NCI-H774 (cell line): ENCODE measurements at regions not wholly inside any gene's neighbourhood (a gene's known extent, or its start where the extent isn't known, plus 50 kb on each side); places are given as distances from the start of the nearest gene placed in this dataset.
"Not testable (repeated sequence)": the region's sequence is repeated elsewhere in the genome, so short reads cannot be mapped to it uniquely, and the experiment has no call there.

Source experiments
- DNase-seq: peaks from one replicate; lab custom pipeline; 2025; lab: John Stamatoyannopoulos, UW

- no peak for DNase-seq
Observed at GRCh38 chr7:152594801-152595200, 81.1 kb downstream of the XRCC2 start.

- DNase-seq, result no peak
Observed at GRCh38 chr7:152591976-152592375, 84.0 kb downstream of the XRCC2 start.

- DNase-seq, result no peak
Observed at GRCh38 chr7:152590481-152590880, 85.5 kb downstream of the XRCC2 start.

- DNase-seq, result not testable (repeated sequence)
Observed at GRCh38 chr7:152589821-152590220, 86.1 kb downstream of the XRCC2 start.

GRCh38 chr7:152588350-152588749 is 87.6 kb downstream of the XRCC2 start:
- DNase-seq, result no peak

- no peak for DNase-seq
Observed at GRCh38 chr7:152587366-152587765, 88.6 kb downstream of the XRCC2 start.

- DNase-seq, result no peak
Observed at GRCh38 chr7:152583006-152583405, 92.9 kb downstream of the XRCC2 start.

GRCh38 chr7:152579070-152579469 is 96.9 kb downstream of the XRCC2 start:
- no peak for DNase-seq

GRCh38 chr7:152577339-152577738 is 98.6 kb downstream of the XRCC2 start:
- no peak for DNase-seq

GRCh38 chr7:152574892-152575548 is 100.9 kb downstream of the XRCC2 start:
- peak; percentile 1 for DNase-seq

GRCh38 chr7:152573186-152573585 is 102.8 kb downstream of the XRCC2 start:
- DNase-seq, result not testable (repeated sequence)

- DNase-seq, result no peak
Observed at GRCh38 chr7:152572101-152572500, 103.8 kb downstream of the XRCC2 start.

- no peak for DNase-seq
Observed at GRCh38 chr7:152571068-152571467, 104.9 kb downstream of the XRCC2 start.

GRCh38 chr7:152568972-152569371 is 107.0 kb downstream of the XRCC2 start:
- no peak for DNase-seq

GRCh38 chr7:152565731-152566130 is 110.2 kb downstream of the XRCC2 start:
- DNase-seq, result no peak

- no peak for DNase-seq
Observed at GRCh38 chr7:152564656-152565250, 111.2 kb downstream of the XRCC2 start.

GRCh38 chr7:152556013-152556755 is 119.8 kb downstream of the XRCC2 start:
- DNase-seq, result no peak

- DNase-seq, result no peak
Observed at GRCh38 chr7:152553671-152554317, 118.0 kb upstream of the KMT2C start.

- no peak for DNase-seq
Observed at GRCh38 chr7:152551304-152552036, 115.7 kb upstream of the KMT2C start.

- DNase-seq, result no peak
Observed at GRCh38 chr7:152544971-152545619, 109.3 kb upstream of the KMT2C start.

- DNase-seq, result no peak
Observed at GRCh38 chr7:152544481-152544927, 108.7 kb upstream of the KMT2C start.
